HG02759 (cell line): ENCODE measurements at regions not wholly inside any gene's neighbourhood (a gene's known extent, or its start where the extent isn't known, plus 50 kb on each side); places are given as distances from the start of the nearest gene placed in this dataset.
"Not testable (repeated sequence)": the region's sequence is repeated elsewhere in the genome, so short reads cannot be mapped to it uniquely, and the experiment has no call there.

Experiments
- ATAC-seq: cut with Tn5 transposase; IDR thresholded peaks from one replicate; pipeline ENCODE4 v1.9.1; 2021; ENCODE audit warnings: mild to moderate bottlenecking, moderate library complexity; ENCODE audit not compliant: unreplicated experiment

DNA sequence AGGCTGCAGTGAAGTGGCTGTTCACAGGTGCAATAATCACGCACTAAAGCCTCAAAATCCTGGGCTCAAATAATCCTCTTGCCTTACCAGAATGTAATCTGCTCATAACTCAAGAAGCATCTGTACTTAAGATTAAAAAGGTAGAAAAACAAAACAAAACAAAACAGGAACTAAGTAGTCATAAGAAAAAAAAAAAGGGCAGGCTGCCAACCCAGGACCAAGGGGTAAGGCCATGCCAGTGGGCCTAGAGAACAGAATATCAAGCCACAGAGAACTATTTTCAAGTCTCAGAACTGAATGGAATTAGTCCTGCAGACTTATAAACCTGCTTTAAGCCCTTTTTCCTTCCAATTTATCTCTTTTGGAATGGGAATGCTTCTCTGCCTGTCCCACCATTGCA is 64.8 kb upstream of the TBC1D3K start:
- no peak for ATAC-seq

DNA sequence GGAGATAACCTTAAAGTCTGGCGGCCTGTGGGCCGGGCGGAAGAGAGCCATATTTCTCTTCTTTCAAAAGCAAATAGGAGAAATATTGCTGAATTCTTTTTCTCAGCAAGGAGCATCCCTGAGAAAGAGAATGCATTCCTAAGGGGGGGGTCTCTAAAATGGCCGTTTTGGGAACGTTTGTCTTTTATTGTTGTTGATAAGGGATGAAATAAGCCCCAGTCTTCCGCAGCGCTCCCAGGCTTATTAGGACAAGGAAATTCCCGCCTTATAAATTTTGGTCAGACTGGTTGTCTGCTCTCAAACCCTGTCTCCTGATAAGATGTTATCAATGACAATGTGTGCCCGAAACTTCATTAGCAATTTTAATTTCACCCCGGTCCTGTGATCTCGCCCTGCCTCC is 65.8 kb upstream of the TBC1D3K start:
- ATAC-seq: not testable (repeated sequence)

DNA sequence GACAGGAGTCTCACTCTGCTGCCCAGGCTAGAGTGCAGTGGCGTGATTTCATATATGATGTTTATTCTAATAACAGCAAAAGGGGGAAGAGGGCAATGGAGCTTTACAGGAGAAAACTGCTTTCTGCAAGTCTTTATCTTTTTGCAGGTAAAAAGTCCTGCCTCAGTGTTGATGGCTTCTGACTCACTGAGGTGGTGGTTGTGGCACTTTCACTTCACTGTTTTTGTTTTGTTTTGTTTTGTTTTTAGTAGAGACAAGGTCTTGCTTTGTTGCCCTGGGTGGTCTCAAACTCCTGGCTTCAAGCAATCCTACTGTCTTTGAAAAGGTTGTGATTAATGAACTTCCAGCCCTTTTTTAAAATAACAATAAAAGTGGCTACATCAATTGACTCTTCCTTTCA is 68.0 kb upstream of the TBC1D3K start:
- ATAC-seq: no peak

DNA sequence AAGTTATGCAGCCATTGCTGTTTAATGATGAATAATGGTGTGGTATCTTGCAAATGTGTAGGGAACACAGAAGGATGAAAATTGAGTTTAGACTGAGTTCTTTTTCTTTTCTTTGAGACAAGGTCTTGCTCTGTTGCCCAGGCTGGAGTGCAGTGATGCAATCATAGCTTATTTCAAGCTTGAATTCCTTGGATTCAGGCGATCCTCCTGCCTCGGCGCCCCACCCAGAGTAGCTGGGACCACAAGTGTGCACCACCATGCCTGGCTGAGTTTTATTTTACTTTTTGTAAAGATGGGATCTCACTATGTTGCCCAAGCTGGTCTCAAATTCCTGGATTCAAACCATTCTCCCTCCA is 74.6 kb upstream of the TBC1D3K start:
- ATAC-seq: no peak

DNA sequence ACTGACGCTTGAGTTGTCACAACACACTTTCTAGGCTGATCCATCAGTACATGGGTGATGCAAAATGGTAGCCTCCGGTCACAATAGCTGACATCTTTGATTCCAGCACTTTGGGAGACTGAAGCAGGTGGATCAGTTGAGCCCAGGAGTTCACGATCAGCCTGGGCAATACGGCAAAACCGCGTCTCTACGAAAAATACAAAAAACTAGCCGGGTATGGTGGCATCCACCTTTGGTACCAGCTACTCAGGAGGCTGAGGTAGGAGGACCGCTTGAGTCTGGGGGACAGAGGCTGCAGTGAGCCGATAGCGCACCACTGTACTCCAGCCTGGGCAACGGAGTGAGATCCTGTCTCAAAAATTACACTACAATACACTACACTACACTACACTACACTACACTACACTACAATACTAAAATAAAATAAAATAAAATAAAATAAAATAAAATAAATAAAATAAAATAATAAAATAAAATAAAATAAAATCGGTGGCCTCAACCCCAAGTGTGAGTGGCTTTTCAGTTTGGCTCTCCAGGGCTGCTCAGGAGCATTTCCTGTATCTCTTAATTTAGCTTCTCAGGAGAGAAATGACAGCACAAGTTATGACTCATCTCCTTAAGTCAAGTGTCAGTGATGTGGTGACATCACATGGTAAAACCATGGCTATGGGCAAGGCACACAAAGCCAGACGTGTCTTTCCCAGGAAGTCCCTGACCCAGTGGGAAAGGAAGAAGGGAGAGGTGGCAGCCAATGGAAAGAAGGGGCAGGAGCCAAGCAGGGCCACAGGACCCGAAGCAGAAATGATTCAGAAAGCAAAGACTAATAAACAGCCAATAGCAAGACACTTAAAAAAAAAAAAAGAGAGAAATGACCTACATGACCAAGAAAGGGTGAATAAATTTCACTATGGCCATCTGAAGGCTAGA is 75.3 kb upstream of the TBC1D3K start:
- peak; percentile 71 for ATAC-seq

- no peak for ATAC-seq
Measured at GRCh38 chr17:37847811-37848331, 76.3 kb upstream of the TBC1D3K start.

- no peak for ATAC-seq
Measured at GRCh38 chr17:37847102-37847501, 77.1 kb upstream of the TBC1D3K start.

GRCh38 chr17:37844977-37845293 is 79.3 kb upstream of the TBC1D3K start:
- ATAC-seq: no peak

- ATAC-seq: peak; percentile 68
Measured at GRCh38 chr17:37844158-37844976, 79.8 kb upstream of the TBC1D3K start.

DNA sequence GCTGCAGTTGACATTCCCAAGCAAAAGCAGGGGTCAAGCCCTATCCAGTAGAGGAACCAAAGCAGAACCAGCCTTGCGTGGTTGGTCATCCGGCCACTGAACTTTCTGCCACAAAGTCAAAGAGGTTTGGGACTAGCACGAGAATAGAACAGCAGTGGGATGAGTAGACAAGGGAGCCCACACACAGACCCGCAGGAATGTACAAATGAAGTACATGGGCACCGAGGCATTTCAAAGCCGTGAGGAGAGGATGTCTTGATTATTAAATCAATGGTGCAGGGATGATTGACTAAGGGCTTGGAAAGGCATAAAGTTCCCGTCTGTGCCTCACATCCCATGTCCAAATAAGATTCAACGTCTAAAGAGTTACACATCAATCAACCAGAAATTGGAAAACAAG is 81.8 kb upstream of the TBC1D3K start:
- no peak for ATAC-seq

DNA sequence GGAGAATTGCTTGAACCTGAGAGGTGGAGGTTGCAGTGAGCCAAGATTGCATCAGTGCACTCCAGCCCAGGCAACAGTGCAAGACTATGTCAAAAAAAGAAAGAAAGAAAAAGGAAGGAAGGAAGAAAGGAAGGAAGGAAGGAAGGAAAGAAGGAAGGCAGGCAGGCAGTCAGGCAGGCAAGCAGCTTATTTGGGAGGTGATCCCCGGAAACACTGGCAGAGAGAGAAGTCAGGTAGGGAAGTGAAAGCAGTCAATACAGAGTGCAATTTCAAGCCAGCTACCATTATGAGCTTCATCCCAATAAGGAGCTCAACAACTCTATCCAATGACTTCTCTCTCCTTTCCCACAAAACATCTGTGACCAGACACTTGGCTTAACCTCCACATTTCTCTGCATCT is 83.0 kb upstream of the TBC1D3K start:
- no peak for ATAC-seq

GRCh38 chr17:37840576-37840975 is 83.6 kb upstream of the TBC1D3K start:
- no peak for ATAC-seq

GRCh38 chr17:37839196-37839978 is 84.8 kb upstream of the TBC1D3K start:
- no peak for ATAC-seq

GRCh38 chr17:37838276-37838675 is 85.9 kb upstream of the TBC1D3K start:
- ATAC-seq: no peak

GRCh38 chr17:37836593-37836992 is 87.6 kb upstream of the TBC1D3K start:
- no peak for ATAC-seq

DNA sequence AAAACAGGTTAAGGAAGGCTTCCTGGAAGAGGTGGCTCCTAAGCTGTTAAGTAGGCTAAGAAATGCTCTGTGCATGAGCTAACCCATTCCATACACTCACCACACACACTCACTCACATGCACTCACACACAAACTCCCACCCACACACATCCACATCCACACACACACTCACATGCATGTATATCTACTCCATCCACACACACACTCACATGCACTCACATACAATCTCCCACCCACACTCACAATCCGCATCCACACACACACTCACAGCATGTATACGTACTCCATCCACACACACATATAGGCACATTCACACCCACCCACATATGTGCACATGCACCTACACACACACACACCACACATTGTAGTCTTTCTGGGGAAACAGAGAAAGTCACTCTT is 89.3 kb upstream of the HNF1B start:
- ATAC-seq: no peak

DNA sequence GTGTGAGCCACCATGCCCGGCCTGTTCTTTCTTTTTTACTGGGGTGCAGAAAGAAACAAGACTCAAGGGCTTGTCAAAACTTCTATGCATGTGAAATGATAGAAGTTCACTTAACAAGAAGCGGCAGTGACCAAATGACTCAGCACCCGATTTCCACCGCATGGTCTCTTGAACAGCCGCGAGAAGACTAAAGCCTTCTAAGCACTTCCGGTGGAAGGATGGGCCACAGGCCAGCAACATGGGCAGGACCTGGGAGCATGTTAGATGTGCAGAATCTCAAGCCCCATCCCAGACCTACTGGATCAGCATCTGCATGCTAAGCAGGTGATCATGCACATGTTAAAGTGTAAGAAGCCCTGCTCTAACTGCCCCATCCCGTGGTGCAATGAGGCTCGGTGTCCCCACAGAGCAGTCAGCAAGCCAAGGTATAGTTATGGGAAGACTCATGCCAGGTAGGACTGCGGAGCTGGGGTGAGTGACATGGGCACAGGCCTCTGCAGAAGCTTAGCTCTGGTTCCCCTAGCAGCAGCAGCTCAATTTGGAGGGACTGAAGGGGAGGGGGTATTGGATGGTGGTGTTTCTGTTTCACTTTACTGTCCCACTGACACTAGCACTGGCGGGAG is 88.5 kb upstream of the HNF1B start:
- peak; percentile 46 for ATAC-seq

- ATAC-seq: no peak
Measured at GRCh38 chr17:37831986-37832385, 87.1 kb upstream of the HNF1B start.

DNA sequence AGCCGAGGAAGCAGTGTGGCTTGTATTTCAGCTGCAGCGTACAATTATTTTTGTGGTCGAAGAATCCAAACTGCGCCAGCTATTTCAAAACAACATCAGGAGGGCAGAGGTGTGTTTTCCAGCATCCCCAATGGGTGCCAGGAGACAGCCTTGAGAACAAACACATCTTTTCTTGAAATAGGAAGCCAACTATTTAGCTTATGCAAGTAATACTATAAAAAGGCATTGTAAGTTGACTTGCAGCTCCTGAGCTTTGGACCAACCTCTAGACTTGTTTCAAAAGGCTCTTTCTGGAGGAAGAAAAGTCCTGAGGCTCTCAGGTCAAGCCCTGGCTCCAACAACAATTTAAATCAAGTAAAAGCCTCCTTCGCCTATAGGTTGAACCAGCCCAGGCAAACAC is 86.6 kb upstream of the HNF1B start:
- no peak for ATAC-seq

- peak; percentile 64 for ATAC-seq
Measured at GRCh38 chr17:37830151-37830993, 85.5 kb upstream of the HNF1B start.
